Skeletal muscle tissue (tissue), 3 donors: ENCODE measurements at regions not wholly inside any gene's neighbourhood (a gene's known extent, or its start where the extent isn't known, plus 50 kb on each side); places are given as distances from the start of the nearest gene placed in this dataset.

ENCODE experiments used
- H3K27ac ChIP-seq: one replicate; pipeline ENCODE4 v1.7.0; 2013; ENCODE audit warnings: mild to moderate bottlenecking, low read depth, low read length, inconsistent platforms
- H3K27me3 ChIP-seq, 3 donors: one replicate each; pipeline ENCODE4 v1.7.0; 2013; ENCODE audit warnings: low read length in 3 of 3; ENCODE audit not compliant: control insufficient read depth in 3 of 3, insufficient read depth in 3 of 3
- H3K36me3 ChIP-seq, 3 donors: one replicate each; pipeline ENCODE4 v1.7.0; 2013; ENCODE audit warnings: low read length in 3 of 3; ENCODE audit not compliant: control insufficient read depth in 3 of 3, insufficient read depth in 3 of 3
- H3K4me1 ChIP-seq, 3 donors: one replicate each; pipeline ENCODE4 v1.7.0; 2013; ENCODE audit warnings: low read length in 3 of 3, mild to moderate bottlenecking in 3 of 3; ENCODE audit not compliant: control insufficient read depth in 3 of 3, insufficient read depth in 3 of 3
- H3K4me3 ChIP-seq, 3 donors: one replicate each; pipeline ENCODE4 v1.7.0; 2013; ENCODE audit warnings: low read length in 3 of 3
- H3K9ac ChIP-seq, 3 donors: one replicate each; pipeline ENCODE4 v1.7.0; 2013; ENCODE audit warnings: low read length in 3 of 3, mild to moderate bottlenecking in 3 of 3, moderate library complexity in 2 of 3, low read depth in 1 of 3
- H3K9me3 ChIP-seq, 3 donors: one replicate each; pipeline ENCODE4 v1.7.0; 2013; ENCODE audit warnings: low read length in 3 of 3; ENCODE audit not compliant: control insufficient read depth in 3 of 3
- donor health status: Osteomylitis.

DNA sequence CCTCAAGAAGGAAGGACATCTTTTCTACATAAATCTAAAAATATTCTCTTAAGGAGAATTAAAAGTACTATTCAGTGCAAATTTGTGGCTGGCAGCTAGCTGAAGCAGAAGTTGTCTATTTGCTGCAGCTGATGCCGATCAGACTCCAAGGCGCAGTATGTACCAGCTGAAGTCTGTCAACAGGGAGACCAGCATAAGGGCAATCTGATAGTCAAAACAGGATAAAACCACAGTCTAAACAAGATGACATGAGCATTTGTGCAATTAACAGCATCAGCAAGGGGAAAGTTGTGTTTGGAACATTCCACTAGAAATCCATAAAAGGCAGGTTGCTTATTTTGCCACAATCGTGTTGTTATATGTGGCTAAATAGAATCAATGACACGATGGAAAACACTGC lies 198.2 kb upstream of the ROBO2 start:
- Histone ChIP-seq H3K4me3 (no peak overlapping the region), H3K9ac (no peak overlapping the region), H3K4me1 (no peaks in the 10 kb centered on the region), H3K36me3 (no peaks in the 10 kb centered on the region), H3K27me3 (no peaks in the 10 kb centered on the region), H3K9me3 (no peaks in the 10 kb centered on the region), H3K27ac (no peak overlapping the region)

DNA sequence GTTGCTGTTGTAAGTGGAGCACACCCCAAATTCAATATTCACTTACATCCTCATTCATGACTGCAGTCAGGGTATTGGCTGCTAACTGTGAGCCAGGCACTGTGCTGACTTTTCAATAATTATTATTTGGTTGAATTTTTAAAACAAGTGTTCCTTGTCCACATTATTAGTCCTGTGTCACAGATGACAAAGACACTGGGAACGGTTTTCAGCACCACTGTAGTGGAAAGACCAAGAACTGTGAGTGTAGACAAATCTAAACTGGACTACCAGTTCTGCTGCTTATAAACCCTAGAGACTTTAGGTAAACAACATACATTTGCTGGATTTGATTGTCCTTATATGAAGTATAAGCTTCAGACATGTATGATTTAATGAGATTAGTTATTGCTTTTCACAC lies 197.7 kb upstream of the ROBO2 start:
- no peaks in the 10 kb centered on the region for H3K9me3 ChIP-seq
- H3K9ac ChIP-seq = no peak overlapping the region
- H3K27ac ChIP-seq = no peak overlapping the region
- no peak overlapping the region for H3K4me3 ChIP-seq
- no peaks in the 10 kb centered on the region for H3K4me1 ChIP-seq
- H3K36me3 ChIP-seq = no peaks in the 10 kb centered on the region
- no peaks in the 10 kb centered on the region for H3K27me3 ChIP-seq

DNA sequence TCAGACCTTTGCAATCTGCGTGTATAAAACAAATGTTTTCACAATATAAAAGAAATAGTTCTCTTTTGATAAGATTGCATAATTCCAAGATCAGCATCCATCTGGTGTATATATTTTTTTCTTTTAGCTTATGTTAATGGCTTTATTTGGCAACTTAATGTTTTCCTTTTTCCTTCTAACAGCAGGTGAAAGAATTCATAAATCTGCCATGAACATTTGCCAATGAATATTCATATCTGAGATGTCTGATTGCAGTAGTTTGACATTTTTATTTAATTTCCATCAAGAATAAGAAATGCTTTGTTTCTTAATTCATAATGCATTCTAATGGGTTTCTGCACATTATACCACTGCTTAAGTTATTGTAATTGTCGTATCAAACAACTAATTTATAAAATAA lies 184.4 kb upstream of the ROBO2 start:
- Histone ChIP-seq H3K4me1 (no peaks in the 10 kb centered on the region), H3K9me3 (no peaks in the 10 kb centered on the region)

GRCh38 chr3:76859596-76859995 lies 180.3 kb upstream of the ROBO2 start:
- Histone ChIP-seq H3K36me3 (no peaks in the 10 kb centered on the region), H3K4me1 (no peaks in the 10 kb centered on the region), H3K4me3 (no peak overlapping the region), H3K9ac (no peak overlapping the region), H3K27ac (no peak overlapping the region), H3K27me3 (no peaks in the 10 kb centered on the region), H3K9me3 (no peaks in the 10 kb centered on the region)

More for the DNA sequence above, 184.4 kb upstream of the ROBO2 start:
- no peak overlapping the region for H3K9ac ChIP-seq
- no peaks in the 10 kb centered on the region for H3K27me3 ChIP-seq
- H3K36me3 ChIP-seq = no peaks in the 10 kb centered on the region
- no peak overlapping the region for H3K4me3 ChIP-seq
- H3K27ac ChIP-seq = no peak overlapping the region

GRCh38 chr3:76864355-76864754 lies 175.5 kb upstream of the ROBO2 start:
- Histone ChIP-seq H3K36me3 (no peaks in the 10 kb centered on the region), H3K4me1 (no peaks in the 10 kb centered on the region), H3K9me3 (no peaks in the 10 kb centered on the region), H3K27me3 (no peaks in the 10 kb centered on the region), H3K9ac (no peak overlapping the region), H3K27ac (no peak overlapping the region), H3K4me3 (no peak overlapping the region)

DNA sequence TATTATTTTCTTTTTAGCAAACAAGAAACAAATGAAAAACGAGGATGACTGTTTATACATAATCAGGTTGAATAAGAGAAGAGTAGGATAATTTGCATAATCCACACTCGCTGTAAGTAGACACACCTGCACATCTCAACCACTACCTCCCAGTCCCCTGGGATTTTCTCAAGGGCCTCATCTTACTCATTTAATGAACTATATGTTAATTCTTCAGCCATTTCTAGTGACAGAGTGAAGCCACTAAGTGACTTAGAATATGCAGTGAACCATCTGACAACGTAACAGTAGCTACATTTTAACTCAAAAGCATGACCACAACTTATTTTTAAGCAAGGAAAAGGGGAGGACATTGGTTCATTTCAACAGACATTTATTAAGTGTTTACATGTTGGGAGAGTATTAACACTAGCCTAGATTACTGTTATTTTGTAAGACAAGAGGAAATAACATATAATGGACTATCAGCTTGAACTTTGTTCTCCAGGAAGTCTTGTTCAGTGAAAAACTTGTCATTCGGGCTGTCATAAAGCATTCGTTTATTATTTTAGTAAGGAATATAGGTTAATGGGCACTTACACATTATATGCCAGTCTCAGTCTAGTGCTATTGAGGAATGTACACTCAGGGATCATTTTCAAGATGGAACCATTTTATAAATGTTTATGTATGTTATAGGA lies 173.0 kb upstream of the ROBO2 start:
- Histone ChIP-seq H3K27me3 (no peaks in the 10 kb centered on the region), H3K4me1 (no peaks in the 10 kb centered on the region), H3K27ac (no peak overlapping the region), H3K9ac (no peak overlapping the region), H3K36me3 (no peaks in the 10 kb centered on the region), H3K9me3 (no peaks in the 10 kb centered on the region), H3K4me3 (no peak overlapping the region)

- Histone ChIP-seq H3K9me3 (no peaks in the 10 kb centered on the region), H3K36me3 (no peaks in the 10 kb centered on the region), H3K27ac (no peak overlapping the region), H3K9ac (no peak overlapping the region), H3K4me1 (no peaks in the 10 kb centered on the region), H3K4me3 (no peak overlapping the region), H3K27me3 (no peaks in the 10 kb centered on the region)
Measured at GRCh38 chr3:76869726-76870384, 170.0 kb upstream of the ROBO2 start.

- H3K36me3 ChIP-seq = no peaks in the 10 kb centered on the region
- H3K9ac ChIP-seq = no peak overlapping the region
- no peak overlapping the region for H3K4me3 ChIP-seq
- H3K4me1 ChIP-seq = no peaks in the 10 kb centered on the region
- no peaks in the 10 kb centered on the region for H3K9me3 ChIP-seq
- no peak overlapping the region for H3K27ac ChIP-seq
- H3K27me3 ChIP-seq = no peaks in the 10 kb centered on the region
Measured at GRCh38 chr3:76871655-76872054, 168.2 kb upstream of the ROBO2 start.

- Histone ChIP-seq H3K9me3 (no peaks in the 10 kb centered on the region), H3K4me1 (no peaks in the 10 kb centered on the region), H3K4me3 (no peak overlapping the region)
Measured at GRCh38 chr3:76872999-76873398, 166.9 kb upstream of the ROBO2 start.

GRCh38 chr3:76873532-76874242 lies 166.2 kb upstream of the ROBO2 start:
- Histone ChIP-seq H3K4me3 (no peak overlapping the region), H3K27ac (no peak overlapping the region), H3K9ac (no peak overlapping the region), H3K4me1 (no peaks in the 10 kb centered on the region), H3K36me3 (no peaks in the 10 kb centered on the region), H3K9me3 (no peaks in the 10 kb centered on the region), H3K27me3 (no peaks in the 10 kb centered on the region)

More at GRCh38 chr3:76872999-76873398, 166.9 kb upstream of the ROBO2 start:
- Histone ChIP-seq H3K36me3 (no peaks in the 10 kb centered on the region), H3K27me3 (no peaks in the 10 kb centered on the region), H3K9ac (no peak overlapping the region), H3K27ac (no peak overlapping the region)
